ENCODE measurements at regions not wholly inside any gene's neighbourhood (a gene's known extent, or its start where the extent isn't known, plus 50 kb on each side); places are given as distances from the start of the nearest gene placed in this dataset.

GRCh38 chr15:46131876-46132275, 497.0 kb downstream of the SQOR start:
- H3K9me3 Mint-ChIP-seq: peaks cover 26% of the 10 kb centered on the region
- no peak for TF ChIP-seq CTCF (conservative IDR thresholded peaks at IDR 0.05)
- H3K27me3 Mint-ChIP-seq (ENCODE audit: low read depth): no peaks in the 10 kb centered on the region
- no peaks in the 10 kb centered on the region for H3K4me1 Mint-ChIP-seq
- H3K36me3 Mint-ChIP-seq (ENCODE audit: low read depth): peaks cover 6% of the 10 kb centered on the region
- H3K4me3 Mint-ChIP-seq: no peak overlapping the region
- no peak for DNase-seq (ENCODE audit: low read depth, low spot score)
- no peak overlapping the region for H3K27ac Mint-ChIP-seq (ENCODE audit: unreplicated experiment)

- Mint-ChIP-seq H3K27me3 (ENCODE audit: low read depth) (no peaks in the 10 kb centered on the region), H3K4me3 (no peak overlapping the region), H3K4me1 (no peaks in the 10 kb centered on the region), H3K36me3 (ENCODE audit: low read depth) (peaks cover 6% of the 10 kb centered on the region), H3K9me3 (peaks cover 13% of the 10 kb centered on the region), H3K27ac (ENCODE audit: unreplicated experiment) (no peak overlapping the region)
- no peak for TF ChIP-seq CTCF (conservative IDR thresholded peaks at IDR 0.05)
- DNase-seq (ENCODE audit: low read depth, low spot score): no peak
These were observed 502.6 kb downstream of the SQOR start for GRCh38 chr15:46137443-46137842.

- no peaks in the 10 kb centered on the region for H3K4me1 Mint-ChIP-seq
- no peak overlapping the region for H3K4me3 Mint-ChIP-seq
- no peaks in the 10 kb centered on the region for H3K36me3 Mint-ChIP-seq (ENCODE audit: low read depth)
- no peak for DNase-seq (ENCODE audit: low read depth, low spot score)
- no peak for TF ChIP-seq CTCF (conservative IDR thresholded peaks at IDR 0.05)
- H3K27ac Mint-ChIP-seq (ENCODE audit: unreplicated experiment): no peak overlapping the region
- no peaks in the 10 kb centered on the region for H3K27me3 Mint-ChIP-seq (ENCODE audit: low read depth)
- H3K9me3 Mint-ChIP-seq: peaks cover 3% of the 10 kb centered on the region
These were observed 511.2 kb downstream of the SQOR start for GRCh38 chr15:46146002-46146401.

GRCh38 chr15:46146915-46147314, 512.1 kb downstream of the SQOR start:
- H3K27me3 Mint-ChIP-seq (ENCODE audit: low read depth): no peaks in the 10 kb centered on the region
- TF ChIP-seq CTCF (conservative IDR thresholded peaks at IDR 0.05): no peak
- no peak for DNase-seq (ENCODE audit: low read depth, low spot score)
- H3K4me1 Mint-ChIP-seq: no peaks in the 10 kb centered on the region
- no peaks in the 10 kb centered on the region for H3K36me3 Mint-ChIP-seq (ENCODE audit: low read depth)
- peaks cover 3% of the 10 kb centered on the region for H3K9me3 Mint-ChIP-seq
- H3K4me3 Mint-ChIP-seq: no peak overlapping the region
- no peak overlapping the region for H3K27ac Mint-ChIP-seq (ENCODE audit: unreplicated experiment)

- H3K27ac Mint-ChIP-seq (ENCODE audit: unreplicated experiment): no peak overlapping the region
- H3K36me3 Mint-ChIP-seq (ENCODE audit: low read depth): no peaks in the 10 kb centered on the region
- H3K4me1 Mint-ChIP-seq: no peaks in the 10 kb centered on the region
- DNase-seq (ENCODE audit: low read depth, low spot score): no peak
- H3K27me3 Mint-ChIP-seq (ENCODE audit: low read depth): peaks cover 5% of the 10 kb centered on the region
- no peaks in the 10 kb centered on the region for H3K9me3 Mint-ChIP-seq
- no peak overlapping the region for H3K4me3 Mint-ChIP-seq
- TF ChIP-seq CTCF (conservative IDR thresholded peaks at IDR 0.05): no peak
These were observed 517.0 kb downstream of the SQOR start for GRCh38 chr15:46151786-46152185.

- Mint-ChIP-seq H3K36me3 (ENCODE audit: low read depth) (no peaks in the 10 kb centered on the region), H3K27ac (ENCODE audit: unreplicated experiment) (no peak overlapping the region), H3K9me3 (peaks cover 10% of the 10 kb centered on the region), H3K27me3 (ENCODE audit: low read depth) (peaks cover 15% of the 10 kb centered on the region), H3K4me1 (no peaks in the 10 kb centered on the region), H3K4me3 (no peak overlapping the region)
- DNase-seq (ENCODE audit: low read depth, low spot score): no peak
- TF ChIP-seq CTCF (conservative IDR thresholded peaks at IDR 0.05): no peak
These were observed 531.9 kb downstream of the SQOR start for GRCh38 chr15:46166750-46167149.
